RWPE2 (cell line): ENCODE measurements at regions not wholly inside any gene's neighbourhood (a gene's known extent, or its start where the extent isn't known, plus 50 kb on each side); places are given as distances from the start of the nearest gene placed in this dataset.

ENCODE experiments used
- ATAC-seq: fragments of 200-7000 bp; cut with Tn5 transposase; 3 replicates; pipeline ENCODE4 v1.9.1; 2021; ENCODE audit warnings: low read depth
- DNase-seq: peaks from one replicate; pipeline ENCODE4 v3.0.0-alpha.2; 2020; ENCODE audit warnings: low spot score
- H3K27ac ChIP-seq: fragments of 450-650 bp; 2 replicates; pipeline ENCODE4 v1.5.1; 2017; ENCODE audit warnings: mild to moderate bottlenecking; ENCODE audit not compliant: poor library complexity, severe bottlenecking
- H3K27me3 ChIP-seq: fragments of 250-450 bp; sonication (Bioruptor Pico); 2 replicates; pipeline ENCODE4 v1.5.1; 2021; ENCODE audit warnings: mild to moderate bottlenecking, moderate library complexity; ENCODE audit not compliant: insufficient read depth, poor library complexity, severe bottlenecking
- H3K36me3 ChIP-seq: fragments of 250-450 bp; sonication (Bioruptor Pico); 2 replicates; pipeline ENCODE4 v1.5.1; 2020; ENCODE audit warnings: low read depth, mild to moderate bottlenecking, moderate library complexity
- H3K4me1 ChIP-seq: fragments of 250-450 bp; sonication (Bioruptor Pico); 2 replicates; pipeline ENCODE4 v1.5.1; 2021; ENCODE audit warnings: mild to moderate bottlenecking, moderate library complexity; ENCODE audit not compliant: insufficient read depth, poor library complexity, severe bottlenecking
- H3K4me3 ChIP-seq: fragments of 250-450 bp; sonication (Bioruptor Pico); 2 replicates; pipeline ENCODE4 v1.5.1; 2021; ENCODE audit warnings: mild to moderate bottlenecking, moderate library complexity; ENCODE audit not compliant: severe bottlenecking
- H3K9me3 ChIP-seq: fragments of 250-450 bp; sonication (Bioruptor Pico); 2 replicates; pipeline ENCODE4 v1.5.1; 2021; ENCODE audit warnings: mild to moderate bottlenecking, moderate library complexity; ENCODE audit not compliant: severe bottlenecking
- CTCF ChIP-seq: fragments of 450-650 bp; IDR thresholded peaks from one replicate; pipeline ENCODE4 v1.5.1; 2017; ENCODE audit warnings: mild to moderate bottlenecking, moderate library complexity; ENCODE audit not compliant: poor library complexity, severe bottlenecking

GRCh38 chr5:74118071-74118470, 492.1 kb downstream of the ARHGEF28 start:
- no peaks in the 10 kb centered on the region for H3K9me3 ChIP-seq
- DNase-seq (no peak), ATAC-seq (no peak)
- no peak overlapping the region for H3K27ac ChIP-seq
- no peak overlapping the region for H3K4me3 ChIP-seq
- H3K4me1 ChIP-seq, result no peaks in the 10 kb centered on the region
- no peaks in the 10 kb centered on the region for H3K27me3 ChIP-seq
- H3K36me3 ChIP-seq, result no peaks in the 10 kb centered on the region
- TF ChIP-seq CTCF, result no peak

- Histone ChIP-seq H3K4me1 (no peaks in the 10 kb centered on the region), H3K9me3 (no peaks in the 10 kb centered on the region), H3K4me3 (no peak overlapping the region), H3K27ac (no peak overlapping the region), H3K36me3 (no peaks in the 10 kb centered on the region), H3K27me3 (no peaks in the 10 kb centered on the region)
- no peak for ATAC-seq
- no peak for DNase-seq
- no peak for TF ChIP-seq CTCF
Observed at GRCh38 chr5:74116984-74117383, 491.0 kb downstream of the ARHGEF28 start.

- Histone ChIP-seq H3K27ac (no peak overlapping the region), H3K9me3 (no peaks in the 10 kb centered on the region), H3K4me1 (no peaks in the 10 kb centered on the region), H3K4me3 (no peak overlapping the region), H3K36me3 (no peaks in the 10 kb centered on the region), H3K27me3 (no peaks in the 10 kb centered on the region)
- TF ChIP-seq CTCF, result no peak
- no peak for ATAC-seq
- no peak for DNase-seq
Observed at GRCh38 chr5:74116266-74116665, 490.3 kb downstream of the ARHGEF28 start.

GRCh38 chr5:74113927-74114326, 487.9 kb downstream of the ARHGEF28 start:
- no peaks in the 10 kb centered on the region for H3K4me1 ChIP-seq
- no peaks in the 10 kb centered on the region for H3K27me3 ChIP-seq
- H3K27ac ChIP-seq, result no peak overlapping the region
- H3K4me3 ChIP-seq, result no peak overlapping the region
- DNase-seq (no peak), ATAC-seq (no peak)
- H3K9me3 ChIP-seq, result no peaks in the 10 kb centered on the region
- no peak for TF ChIP-seq CTCF
- no peaks in the 10 kb centered on the region for H3K36me3 ChIP-seq

- H3K4me1 ChIP-seq, result no peaks in the 10 kb centered on the region
- no peak for TF ChIP-seq CTCF
Observed at GRCh38 chr5:74113196-74113540, 487.2 kb downstream of the ARHGEF28 start.

More at GRCh38 chr5:74113196-74113540, 487.2 kb downstream of the ARHGEF28 start:
- DNase-seq (no peak), ATAC-seq (no peak)
- Histone ChIP-seq H3K27ac (no peak overlapping the region), H3K36me3 (no peaks in the 10 kb centered on the region), H3K9me3 (no peaks in the 10 kb centered on the region), H3K4me3 (no peak overlapping the region), H3K27me3 (no peaks in the 10 kb centered on the region)
